Heart right ventricle (tissue), 16 donors: ENCODE measurements at regions not wholly inside any gene's neighbourhood (a gene's known extent, or its start where the extent isn't known, plus 50 kb on each side); places are given as distances from the start of the nearest gene placed in this dataset.
"Not testable (repeated sequence)": the region's sequence is repeated elsewhere in the genome, so short reads cannot be mapped to it uniquely, and the experiment has no call there.

Source experiments
- ATAC-seq, 8 donors: fragments of 200-7000 bp; cut with Tn5 transposase; one replicate each; pipeline ENCODE4 v1.9.1; 2020; ENCODE audit warnings: mild to moderate bottlenecking in 8 of 8, moderate library complexity in 8 of 8, moderate number of reproducible peaks in 1 of 8
- DNase-seq, 2 donors: peaks; one replicate each; pipeline ENCODE4 v3.0.0-alpha.2; 2020
- H3K27ac ChIP-seq, 10 donors: fragments of 200-600 bp; sonication (generic) in 2 of 10; one replicate each; pipeline versions ENCODE4 v1.5.0 to v1.8.0; 2020 to 2022; ENCODE audit warnings: mild to moderate bottlenecking in 3 of 10
- H3K27me3 ChIP-seq, 7 donors: fragments of 200-600 bp; one replicate each; pipeline ENCODE4 v1.8.0; 2021 to 2022; ENCODE audit warnings: mild to moderate bottlenecking in 2 of 7
- H3K36me3 ChIP-seq, 9 donors: fragments of 200-600 bp; sonication (generic) in 1 of 9; one replicate each; pipeline versions ENCODE4 v1.5.0 to v1.8.0; 2020 to 2022; ENCODE audit warnings: mild to moderate bottlenecking in 2 of 9
- H3K4me1 ChIP-seq, 9 donors: fragments of 200-600 bp; sonication (generic) in 1 of 9; one replicate each; pipeline versions ENCODE4 v1.5.0 to v1.8.0; 2020 to 2022; ENCODE audit warnings: mild to moderate bottlenecking in 4 of 9
- H3K4me3 ChIP-seq, 10 donors: fragments of 200-600 bp; sonication (generic) in 2 of 10; one replicate each; pipeline versions ENCODE4 v1.5.0 to v1.8.0; 2020 to 2022; ENCODE audit warnings: mild to moderate bottlenecking in 7 of 10, moderate library complexity in 2 of 10
- H3K9me3 ChIP-seq, 11 donors: fragments of 200-600 bp in 10 of 11; sonication (generic) in 2 of 11; one replicate each; pipeline versions ENCODE4 v1.5.0 to v1.8.0; 2013 to 2022; ENCODE audit warnings: mild to moderate bottlenecking in 2 of 11, control low read depth in 1 of 11, moderate library complexity in 1 of 11
- CTCF ChIP-seq, 9 donors: fragments of 200-600 bp; sonication (generic) in 2 of 9; IDR thresholded peaks; one replicate each; pipeline versions ENCODE4 v1.5.0 to v1.8.0; 2021 to 2022; ENCODE audit warnings: antibody characterized with exemption in 9 of 9, mild to moderate bottlenecking in 5 of 9, moderate library complexity in 1 of 9
- WGBS, 2 donors: extraction: QIAGEN DNeasy Blood & Tissue Kit; methylation state at CpG; one replicate each; pipeline ENCODE4 v1.1.7; 2013; ENCODE audit warnings: inconsistent platforms in 1 of 2; 5-methylcytosine and 5-hydroxymethylcytosine counted together
- intact Hi-C, 10 donors: fragments of 100-400 bp; cut with DNase I; formaldehyde crosslinking; loops; one replicate each; pipeline versions ENCODE4 v1.11.1 to v1.14.2; 2022
- donor health status: Arrhythmogenic right ventricular cardiomyopathy.
- donor health status: ischemic (EF 13 %, LVEDD 7.1; RV severe dilation, severe dysfunction).
- donor health status: healthy with polysubstance abuse.
- donor health status: DM: no; HTN: yes; CAD: no.
- donor health status: DM: no; HTN: no; CAD: no.
- donor health status: ischemic (EF 25% LVEDD 6.9; RV normal size, moderate dysfunction).
- donor health status: ischemic (EF 25% LVEDD 5.7; RV mildly dilated, moderate dysfunction).
- donor health status: healthy.
- donor health status: DM: yes; HTN: yes; CAD: no.
- donor health status: Ischemic cardiomyopathy.
- donor health status: ischemic (EF 35%, LVEDD 5.7; RV mildly dilated, moderate dysfunction).
- donor health status: nonischemic (EF 11% LVEDD 7.7; RV severe dilation, severe dysfunction).
- donor health status: DM: yes; HTN: yes; CAD: no.
- donor health status: PGD.
- donor health status: ischemic (EF 29% LVEDD 5.4; RV normal size, mild dysfunction).
- donor health status: nonischemic (EF 23%, LVEDD 6.1; RV moderate dilation, normal function).

- 89% methylated on average over 4 of the region's 4 CpGs for WGBS, 2 donors
- H3K4me3 ChIP-seq, result no peak overlapping the region
- TF ChIP-seq CTCF (IDR thresholded peaks at IDR 0.05), result no peak
- no peak for ATAC-seq
- no peaks in the 10 kb centered on the region for H3K4me1 ChIP-seq
- intact Hi-C loops, result no loop called here
- no peaks in the 10 kb centered on the region for H3K27me3 ChIP-seq
- no peaks in the 10 kb centered on the region for H3K36me3 ChIP-seq
- no peaks in the 10 kb centered on the region for H3K9me3 ChIP-seq
- no peak overlapping the region for H3K27ac ChIP-seq
- DNase-seq, result no peak
Measured at GRCh38 chr14:34275078-34275477, 187.0 kb downstream of the SPTSSA start.

DNA sequence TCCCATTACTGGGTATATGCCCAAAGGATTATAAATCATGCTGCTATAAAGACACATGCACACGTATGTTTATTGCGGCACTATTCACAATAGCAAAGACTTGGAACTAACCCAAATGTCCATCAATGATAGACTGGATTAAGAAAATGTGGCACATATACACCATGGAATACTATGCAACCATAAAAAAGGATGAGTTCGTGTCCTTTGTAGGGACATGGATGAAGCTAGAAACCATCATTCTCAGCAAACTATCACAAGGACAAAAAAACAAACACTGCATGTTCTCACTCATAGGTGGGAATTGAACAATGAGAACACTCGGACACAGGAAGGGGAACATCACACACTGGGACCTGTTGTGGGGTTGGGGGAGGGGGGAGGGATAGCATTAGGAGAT lies 188.3 kb downstream of the SPTSSA start:
- H3K9me3 ChIP-seq, intact Hi-C loops, H3K27me3 ChIP-seq, H3K36me3 ChIP-seq, H3K4me1 ChIP-seq, ATAC-seq, H3K4me3 ChIP-seq, H3K27ac ChIP-seq, DNase-seq: not testable (repeated sequence)
- WGBS, 2 donors, result 82 to 88% methylated on average over 2 of the region's 4 CpGs

- intact Hi-C loops, result no loop called here
- no peaks in the 10 kb centered on the region for H3K36me3 ChIP-seq
- no peak for DNase-seq
- no peaks in the 10 kb centered on the region for H3K9me3 ChIP-seq
- H3K27me3 ChIP-seq, result no peaks in the 10 kb centered on the region
- H3K27ac ChIP-seq, result no peak overlapping the region
- no peak overlapping the region for H3K4me3 ChIP-seq
- TF ChIP-seq CTCF (IDR thresholded peaks at IDR 0.05), result no peak
- no peak for ATAC-seq
- no peaks in the 10 kb centered on the region for H3K4me1 ChIP-seq
- 63 to 67% methylated on average over 5 of the region's 5 CpGs for WGBS, 2 donors
Measured at GRCh38 chr14:34270361-34270760, 191.7 kb downstream of the SPTSSA start.

- 73 to 78% methylated on average over 4 of the region's 4 CpGs for WGBS, 2 donors
- intact Hi-C loops, result no loop called here
- DNase-seq (no peak), ATAC-seq (peak in 1 of 8 donors; percentile 30)
- Histone ChIP-seq H3K4me1 (no peaks in the 10 kb centered on the region), H3K4me3 (no peak overlapping the region), H3K36me3 (no peaks in the 10 kb centered on the region), H3K27me3 (no peaks in the 10 kb centered on the region), H3K27ac (no peak overlapping the region), H3K9me3 (no peaks in the 10 kb centered on the region)
- TF ChIP-seq CTCF (IDR thresholded peaks at IDR 0.05), result no peak
Measured at GRCh38 chr14:34266344-34266743, 195.7 kb downstream of the SPTSSA start.

- Histone ChIP-seq H3K4me3 (no peak overlapping the region), H3K27ac (no peak overlapping the region), H3K27me3 (no peaks in the 10 kb centered on the region), H3K4me1 (no peaks in the 10 kb centered on the region), H3K36me3 (no peaks in the 10 kb centered on the region), H3K9me3 (no peaks in the 10 kb centered on the region)
- intact Hi-C loops, result no loop called here
- WGBS, 2 donors, result 70 to 72% methylated on average over 9 of the region's 9 CpGs
- no peak for DNase-seq
- no peak for TF ChIP-seq CTCF (IDR thresholded peaks at IDR 0.05)
- no peak for ATAC-seq
Measured at GRCh38 chr14:34262127-34262910, 199.7 kb downstream of the SPTSSA start.
